ENCODE measurements at regions not wholly inside any gene's neighbourhood (a gene's known extent, or its start where the extent isn't known, plus 50 kb on each side); places are given as distances from the start of the nearest gene placed in this dataset.

- intact Hi-C loops (cut with micrococcal nuclease), result no loop called here
- Histone ChIP-seq H3K9me3 (ENCODE audit: control insufficient read depth in 1 of 2, low read length in 2 of 2) (no peaks in the 10 kb centered on the region), H3K4me1 (ENCODE audit: insufficient read depth, low read length) (no peaks in the 10 kb centered on the region), H3K4me3 (ENCODE audit: low read length in 2 of 2) (no peak overlapping the region), H3K36me3 (ENCODE audit: insufficient read depth, low read length) (no peaks in the 10 kb centered on the region), H3K27ac (ENCODE audit: low read depth, low read length) (no peak overlapping the region), H3K27me3 (ENCODE audit: insufficient read depth, low read length) (no peaks in the 10 kb centered on the region)
- ChIA-PET POLR2A (ENCODE audit: partially characterized antibody) (no interaction called here), CTCF (ENCODE audit: partially characterized antibody) (interaction anchor here (1.2 to 1.6 kb wide), 2 partner anchors 9 to 941 kb away, joined by 3 to 4 read pairs; no protein-coding TSS in a partner anchor)
- Mint-ChIP-seq H3K36me3 (no peaks in the 10 kb centered on the region), H3K27me3 (peaks cover 12 to 24% of the 10 kb centered on the region in 2 donors), H3K27ac (no peak overlapping the region), H3K4me3 (no peak overlapping the region), H3K4me1 (no peaks in the 10 kb centered on the region), H3K9me3 (no peaks in the 10 kb centered on the region)
- no peak for DNase-seq
These were observed 142.4 kb upstream of the RBBP8 start for GRCh38 chr18:22790545-22791309.

- H3K36me3 ChIP-seq (ENCODE audit: insufficient read depth, low read length), result no peaks in the 10 kb centered on the region
- no peak overlapping the region for H3K27ac ChIP-seq (ENCODE audit: low read depth, low read length)
- H3K27me3 ChIP-seq (ENCODE audit: insufficient read depth, low read length), result no peaks in the 10 kb centered on the region
- Mint-ChIP-seq H3K4me3 (no peak overlapping the region), H3K27me3 (peaks cover 10 to 24% of the 10 kb centered on the region in 2 donors), H3K9me3 (no peaks in the 10 kb centered on the region), H3K4me1 (no peaks in the 10 kb centered on the region), H3K36me3 (no peaks in the 10 kb centered on the region), H3K27ac (no peak overlapping the region)
- no peak for DNase-seq
- intact Hi-C loops (cut with micrococcal nuclease), result no loop called here
- no peaks in the 10 kb centered on the region for H3K9me3 ChIP-seq (ENCODE audit: control insufficient read depth in 1 of 2, low read length in 2 of 2)
- H3K4me3 ChIP-seq (ENCODE audit: low read length in 2 of 2), result no peak overlapping the region
- ChIA-PET POLR2A (ENCODE audit: partially characterized antibody) (no interaction called here), CTCF (ENCODE audit: partially characterized antibody) (interaction anchor here (1.2 to 1.6 kb wide), 2 partner anchors 9 to 941 kb away, joined by 3 to 4 read pairs; no protein-coding TSS in a partner anchor)
- no peaks in the 10 kb centered on the region for H3K4me1 ChIP-seq (ENCODE audit: insufficient read depth, low read length)
These were observed 141.9 kb upstream of the RBBP8 start for GRCh38 chr18:22791310-22791610.

- POLR2A ChIA-PET (ENCODE audit: partially characterized antibody), result no interaction called here
These were observed 137.0 kb upstream of the RBBP8 start for GRCh38 chr18:22796113-22796512.

GRCh38 chr18:22800551-22800951 is 132.6 kb upstream of the RBBP8 start:
- Mint-ChIP-seq H3K4me1 (no peaks in the 10 kb centered on the region), H3K9me3 (no peaks in the 10 kb centered on the region), H3K27ac (no peak overlapping the region), H3K4me3 (no peak overlapping the region), H3K36me3 (no peaks in the 10 kb centered on the region), H3K27me3 (peaks cover 2 to 4% of the 10 kb centered on the region in 2 donors)
- H3K27me3 ChIP-seq (ENCODE audit: insufficient read depth, low read length), result no peaks in the 10 kb centered on the region
- no peaks in the 10 kb centered on the region for H3K36me3 ChIP-seq (ENCODE audit: insufficient read depth, low read length)
- no peak for DNase-seq
- H3K9me3 ChIP-seq (ENCODE audit: control insufficient read depth in 1 of 2, low read length in 2 of 2), result no peaks in the 10 kb centered on the region
- no peaks in the 10 kb centered on the region for H3K4me1 ChIP-seq (ENCODE audit: insufficient read depth, low read length)
- POLR2A ChIA-PET (ENCODE audit: partially characterized antibody), result no interaction called here
- intact Hi-C loops (cut with micrococcal nuclease), result no loop called here
- no peak overlapping the region for H3K27ac ChIP-seq (ENCODE audit: low read depth, low read length)
- no peak overlapping the region for H3K4me3 ChIP-seq (ENCODE audit: low read length in 2 of 2)
- CTCF ChIA-PET (ENCODE audit: partially characterized antibody), result interaction anchor here (0.9 to 5.2 kb wide), 7 partner anchors 9 to 616 kb away, joined by 3 to 42 read pairs (median 4); no protein-coding TSS in a partner anchor

More at GRCh38 chr18:22796113-22796512, 137.0 kb upstream of the RBBP8 start:
- H3K27me3 Mint-ChIP-seq, result peaks cover 6 to 14% of the 10 kb centered on the region in 2 donors
- no peak for DNase-seq
- Histone ChIP-seq H3K36me3 (ENCODE audit: insufficient read depth, low read length) (no peaks in the 10 kb centered on the region), H3K4me1 (ENCODE audit: insufficient read depth, low read length) (no peaks in the 10 kb centered on the region), H3K27ac (ENCODE audit: low read depth, low read length) (no peak overlapping the region), H3K4me3 (ENCODE audit: low read length in 2 of 2) (no peak overlapping the region), H3K27me3 (ENCODE audit: insufficient read depth, low read length) (no peaks in the 10 kb centered on the region), H3K9me3 (ENCODE audit: control insufficient read depth in 1 of 2, low read length in 2 of 2) (no peaks in the 10 kb centered on the region)
- H3K9me3 Mint-ChIP-seq, result no peaks in the 10 kb centered on the region
- H3K27ac Mint-ChIP-seq, result no peak overlapping the region
- no peaks in the 10 kb centered on the region for H3K4me1 Mint-ChIP-seq
- no peak overlapping the region for H3K4me3 Mint-ChIP-seq
- CTCF ChIA-PET (ENCODE audit: partially characterized antibody), result no interaction called here
- intact Hi-C loops (cut with micrococcal nuclease), result no loop called here
- no peaks in the 10 kb centered on the region for H3K36me3 Mint-ChIP-seq

GRCh38 chr18:22813648-22814328 is 119.3 kb upstream of the RBBP8 start:
- ChIA-PET POLR2A (ENCODE audit: partially characterized antibody) (no interaction called here), CTCF (ENCODE audit: partially characterized antibody) (interaction anchor here (0.8 to 2.7 kb wide), 3 partner anchors 13 to 316 kb away, joined by 4 to 17 read pairs (median 4); no protein-coding TSS in a partner anchor)
- Mint-ChIP-seq H3K36me3 (no peaks in the 10 kb centered on the region), H3K9me3 (peaks cover 0 to 2% (median 0%) of the 10 kb centered on the region in 8 donors), H3K4me3 (no peak overlapping the region), H3K27ac (no peak overlapping the region), H3K4me1 (no peaks in the 10 kb centered on the region), H3K27me3 (peaks cover 10 to 18% of the 10 kb centered on the region in 2 donors)
- intact Hi-C loops (cut with micrococcal nuclease), result loop anchor here (5.0 kb wide), 1 partner anchor 169 kb away; no protein-coding TSS in a partner anchor
- no peaks in the 10 kb centered on the region for H3K9me3 ChIP-seq (ENCODE audit: control insufficient read depth in 1 of 2, low read length in 2 of 2)
- H3K27me3 ChIP-seq (ENCODE audit: insufficient read depth, low read length), result no peaks in the 10 kb centered on the region
- no peak overlapping the region for H3K4me3 ChIP-seq (ENCODE audit: low read length in 2 of 2)
- H3K36me3 ChIP-seq (ENCODE audit: insufficient read depth, low read length), result no peaks in the 10 kb centered on the region
- no peaks in the 10 kb centered on the region for H3K4me1 ChIP-seq (ENCODE audit: insufficient read depth, low read length)
- no peak overlapping the region for H3K27ac ChIP-seq (ENCODE audit: low read depth, low read length)
- DNase-seq, result peak in 4 of 5 donors; percentile 3 to 7 (median 5)

- Histone ChIP-seq H3K9me3 (ENCODE audit: control insufficient read depth in 1 of 2, low read length in 2 of 2) (no peaks in the 10 kb centered on the region), H3K27me3 (ENCODE audit: insufficient read depth, low read length) (no peaks in the 10 kb centered on the region), H3K27ac (ENCODE audit: low read depth, low read length) (no peak overlapping the region), H3K36me3 (ENCODE audit: insufficient read depth, low read length) (no peaks in the 10 kb centered on the region), H3K4me3 (ENCODE audit: low read length in 2 of 2) (no peak overlapping the region), H3K4me1 (ENCODE audit: insufficient read depth, low read length) (no peaks in the 10 kb centered on the region)
- intact Hi-C loops (cut with micrococcal nuclease), result loop anchor here (5.0 kb wide), 1 partner anchor 168 kb away; no protein-coding TSS in a partner anchor
- Mint-ChIP-seq H3K9me3 (peaks cover 0 to 2% (median 0%) of the 10 kb centered on the region in 8 donors), H3K27me3 (peaks cover 10 to 18% of the 10 kb centered on the region in 2 donors), H3K4me3 (no peak overlapping the region), H3K4me1 (no peaks in the 10 kb centered on the region), H3K27ac (no peak overlapping the region), H3K36me3 (no peaks in the 10 kb centered on the region)
- ChIA-PET CTCF (ENCODE audit: partially characterized antibody) (interaction anchor here (0.8 to 2.7 kb wide), 3 partner anchors 14 to 316 kb away, joined by 4 to 17 read pairs (median 4); no protein-coding TSS in a partner anchor), POLR2A (ENCODE audit: partially characterized antibody) (no interaction called here)
- no peak for DNase-seq
These were observed 118.8 kb upstream of the RBBP8 start for GRCh38 chr18:22814329-22814703.

GRCh38 chr18:22816266-22817176 is 116.6 kb upstream of the RBBP8 start:
- ChIA-PET CTCF (ENCODE audit: partially characterized antibody) (no interaction called here), POLR2A (ENCODE audit: partially characterized antibody) (no interaction called here)
- Histone ChIP-seq H3K27ac (ENCODE audit: low read depth, low read length) (no peak overlapping the region), H3K4me3 (ENCODE audit: low read length in 2 of 2) (no peak overlapping the region), H3K4me1 (ENCODE audit: insufficient read depth, low read length) (no peaks in the 10 kb centered on the region), H3K9me3 (ENCODE audit: control insufficient read depth in 1 of 2, low read length in 2 of 2) (no peaks in the 10 kb centered on the region), H3K36me3 (ENCODE audit: insufficient read depth, low read length) (no peaks in the 10 kb centered on the region), H3K27me3 (ENCODE audit: insufficient read depth, low read length) (no peaks in the 10 kb centered on the region)
- no peaks in the 10 kb centered on the region for H3K4me1 Mint-ChIP-seq
- no peak for DNase-seq
- peaks cover 10 to 18% of the 10 kb centered on the region in 2 donors for H3K27me3 Mint-ChIP-seq
- no peaks in the 10 kb centered on the region for H3K36me3 Mint-ChIP-seq
- no peak overlapping the region for H3K4me3 Mint-ChIP-seq
- no peak overlapping the region for H3K27ac Mint-ChIP-seq
- H3K9me3 Mint-ChIP-seq, result no peaks in the 10 kb centered on the region
- intact Hi-C loops (cut with micrococcal nuclease), result no loop called here

All from CD4-positive, alpha-beta memory T cell (primary cell).